ENCODE measurements at regions not wholly inside any gene's neighbourhood (a gene's known extent, or its start where the extent isn't known, plus 50 kb on each side); places are given as distances from the start of the nearest gene placed in this dataset.

GRCh38 chr14:85293612-85294234 lies 236.2 kb upstream of the FLRT2 start:
- H3K4me3 ChIP-seq (ENCODE audit: low read depth, low read length), result no peak overlapping the region
- H2AFZ ChIP-seq (ENCODE audit: low read length, unreplicated experiment), result no peak overlapping the region
- H3K27ac ChIP-seq (ENCODE audit: low read depth, low read length), result no peak overlapping the region
- H3K27me3 ChIP-seq (ENCODE audit: insufficient read depth, low read length), result no peaks in the 10 kb centered on the region
- H3K4me1 ChIP-seq (ENCODE audit: control insufficient read depth, insufficient read depth, low read length, unreplicated experiment), result peaks cover 3% of the 10 kb centered on the region
- no peaks in the 10 kb centered on the region for H3K79me2 ChIP-seq (ENCODE audit: control insufficient read depth, insufficient read depth, low read length, unreplicated experiment)
- H3K36me3 ChIP-seq (ENCODE audit: insufficient read depth, low read length), result no peaks in the 10 kb centered on the region

DNA sequence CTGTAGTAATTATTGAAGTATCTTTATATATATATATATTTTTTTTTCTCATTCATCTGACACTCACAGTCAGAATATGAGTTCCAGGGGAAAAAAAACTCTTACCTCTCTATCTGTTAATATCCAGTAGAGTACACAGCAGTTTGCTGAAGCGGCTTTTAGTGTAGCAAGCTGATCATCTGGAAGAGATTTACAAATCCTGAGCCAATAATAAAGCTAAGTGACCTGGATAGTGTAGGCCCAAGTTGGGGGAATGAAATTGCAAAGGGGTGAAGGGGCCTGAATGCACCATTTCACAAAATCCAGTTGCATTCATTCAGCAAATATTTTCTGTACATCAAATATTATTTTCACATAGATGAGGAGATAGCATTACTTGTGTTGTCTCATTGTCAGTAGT lies 234.6 kb upstream of the FLRT2 start:
- H3K27me3 ChIP-seq (ENCODE audit: insufficient read depth, low read length), result no peaks in the 10 kb centered on the region
- no peaks in the 10 kb centered on the region for H3K79me2 ChIP-seq (ENCODE audit: control insufficient read depth, insufficient read depth, low read length, unreplicated experiment)
- H2AFZ ChIP-seq (ENCODE audit: low read length, unreplicated experiment), result no peak overlapping the region
- no peaks in the 10 kb centered on the region for H3K36me3 ChIP-seq (ENCODE audit: insufficient read depth, low read length)
- H3K4me1 ChIP-seq (ENCODE audit: control insufficient read depth, insufficient read depth, low read length, unreplicated experiment), result peaks cover 3% of the 10 kb centered on the region
- H3K4me3 ChIP-seq (ENCODE audit: low read depth, low read length), result no peak overlapping the region
- H3K27ac ChIP-seq (ENCODE audit: low read depth, low read length), result no peak overlapping the region

DNA sequence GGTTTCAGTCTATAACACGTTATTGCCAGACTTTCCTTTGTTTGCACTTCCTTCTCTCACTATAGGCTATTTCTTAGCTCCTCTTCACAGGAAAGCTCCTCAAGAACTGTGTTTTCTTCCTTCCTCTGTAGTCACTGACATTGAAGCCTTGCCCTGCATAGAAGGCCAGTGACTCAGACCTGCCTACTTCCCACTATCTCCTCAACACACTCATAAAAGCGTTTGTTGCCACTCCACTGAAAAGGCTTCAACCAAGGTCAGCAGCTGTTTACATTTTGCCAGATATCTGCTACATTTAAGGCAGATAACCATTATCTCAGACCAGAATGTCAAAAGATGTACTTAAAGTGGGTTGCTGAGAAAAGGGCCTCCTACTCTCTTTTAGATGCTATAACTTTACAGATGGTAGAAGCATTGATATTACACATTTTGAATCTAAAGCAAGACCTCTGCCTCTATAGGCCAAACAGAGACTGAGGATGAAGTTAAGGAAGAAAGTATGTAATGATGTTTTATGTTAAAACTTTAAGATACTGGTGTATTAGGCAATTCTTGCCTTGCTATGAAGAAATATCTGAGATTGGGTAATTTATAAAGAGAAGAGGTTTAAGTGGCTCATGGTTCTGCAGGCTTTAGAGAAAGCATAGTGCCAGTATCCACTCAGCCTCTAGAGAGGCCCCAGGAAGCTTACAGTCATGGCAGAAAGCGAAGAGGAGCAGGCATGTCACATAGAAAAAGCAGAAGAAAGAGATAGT lies 233.3 kb upstream of the FLRT2 start:
- Histone ChIP-seq H3K4me1 (ENCODE audit: control insufficient read depth, insufficient read depth, low read length, unreplicated experiment) (peaks cover 3% of the 10 kb centered on the region), H2AFZ (ENCODE audit: low read length, unreplicated experiment) (no peak overlapping the region), H3K27me3 (ENCODE audit: insufficient read depth, low read length) (no peaks in the 10 kb centered on the region), H3K79me2 (ENCODE audit: control insufficient read depth, insufficient read depth, low read length, unreplicated experiment) (no peaks in the 10 kb centered on the region), H3K36me3 (ENCODE audit: insufficient read depth, low read length) (no peaks in the 10 kb centered on the region), H3K27ac (ENCODE audit: low read depth, low read length) (no peak overlapping the region), H3K4me3 (ENCODE audit: low read depth, low read length) (no peak overlapping the region)

GRCh38 chr14:85300107-85300506 lies 229.8 kb upstream of the FLRT2 start:
- Histone ChIP-seq H3K4me3 (ENCODE audit: low read depth, low read length) (no peak overlapping the region), H2AFZ (ENCODE audit: low read length, unreplicated experiment) (no peak overlapping the region), H3K79me2 (ENCODE audit: control insufficient read depth, insufficient read depth, low read length, unreplicated experiment) (no peaks in the 10 kb centered on the region), H3K36me3 (ENCODE audit: insufficient read depth, low read length) (no peaks in the 10 kb centered on the region), H3K27ac (ENCODE audit: low read depth, low read length) (no peak overlapping the region), H3K4me1 (ENCODE audit: control insufficient read depth, insufficient read depth, low read length, unreplicated experiment) (peaks cover 3% of the 10 kb centered on the region), H3K27me3 (ENCODE audit: insufficient read depth, low read length) (peaks cover 6% of the 10 kb centered on the region; the same call in 1 of the 2 replicates)

DNA sequence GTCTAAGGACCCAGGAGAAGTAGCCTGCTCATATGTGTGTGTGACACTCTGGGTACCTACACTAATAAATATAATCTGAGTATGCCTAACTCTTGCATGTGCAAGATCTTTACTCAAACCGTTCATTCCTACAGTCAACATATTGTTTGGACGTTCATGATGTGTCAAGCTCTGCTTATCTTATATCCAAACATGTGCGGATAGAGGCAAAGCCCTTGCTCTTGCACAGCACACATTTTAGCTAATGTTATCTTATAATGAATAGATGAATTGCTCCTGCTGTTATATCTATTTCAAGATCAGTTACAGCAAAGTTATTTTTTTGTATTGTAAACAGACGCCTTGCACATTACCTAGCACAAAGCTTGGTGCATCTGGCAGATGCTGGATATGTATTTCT lies 228.4 kb upstream of the FLRT2 start:
- H3K4me3 ChIP-seq (ENCODE audit: low read depth, low read length), result no peak overlapping the region
- no peaks in the 10 kb centered on the region for H3K79me2 ChIP-seq (ENCODE audit: control insufficient read depth, insufficient read depth, low read length, unreplicated experiment)
- no peaks in the 10 kb centered on the region for H3K36me3 ChIP-seq (ENCODE audit: insufficient read depth, low read length)
- H3K4me1 ChIP-seq (ENCODE audit: control insufficient read depth, insufficient read depth, low read length, unreplicated experiment), result peaks cover 2% of the 10 kb centered on the region
- H2AFZ ChIP-seq (ENCODE audit: low read length, unreplicated experiment), result no peak overlapping the region
- H3K27ac ChIP-seq (ENCODE audit: low read depth, low read length), result no peak overlapping the region
- peaks cover 6% of the 10 kb centered on the region; the same call in 1 of the 2 replicates for H3K27me3 ChIP-seq (ENCODE audit: insufficient read depth, low read length)

DNA sequence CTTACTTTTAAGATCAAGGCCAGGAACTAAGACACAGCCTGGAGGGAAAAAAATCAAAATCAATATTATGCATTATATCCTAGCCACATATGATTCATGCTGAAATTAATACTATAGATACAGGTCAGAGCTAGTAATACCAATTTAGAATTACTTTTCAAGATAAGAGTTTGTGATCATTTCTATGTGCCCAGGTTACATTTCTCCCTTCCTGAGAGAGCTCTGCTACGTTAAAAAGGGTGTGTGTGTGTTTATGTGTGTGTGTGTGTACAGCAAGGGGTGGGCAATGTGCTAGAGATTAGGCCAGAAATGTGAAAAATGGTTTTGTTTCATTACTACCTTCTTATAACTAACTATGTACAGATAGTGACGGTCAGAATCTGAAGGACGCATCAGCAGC lies 223.9 kb upstream of the FLRT2 start:
- Histone ChIP-seq H2AFZ (ENCODE audit: low read length, unreplicated experiment) (no peak overlapping the region), H3K79me2 (ENCODE audit: control insufficient read depth, insufficient read depth, low read length, unreplicated experiment) (no peaks in the 10 kb centered on the region), H3K27me3 (ENCODE audit: insufficient read depth, low read length) (peaks cover 6% of the 10 kb centered on the region; the same call in 1 of the 2 replicates), H3K4me1 (ENCODE audit: control insufficient read depth, insufficient read depth, low read length, unreplicated experiment) (no peaks in the 10 kb centered on the region), H3K4me3 (ENCODE audit: low read depth, low read length) (no peak overlapping the region), H3K36me3 (ENCODE audit: insufficient read depth, low read length) (no peaks in the 10 kb centered on the region), H3K27ac (ENCODE audit: low read depth, low read length) (no peak overlapping the region)

- Histone ChIP-seq H3K36me3 (ENCODE audit: insufficient read depth, low read length) (no peaks in the 10 kb centered on the region), H3K4me1 (ENCODE audit: control insufficient read depth, insufficient read depth, low read length, unreplicated experiment) (no peaks in the 10 kb centered on the region), H2AFZ (ENCODE audit: low read length, unreplicated experiment) (no peak overlapping the region), H3K4me3 (ENCODE audit: low read depth, low read length) (no peak overlapping the region), H3K27me3 (ENCODE audit: insufficient read depth, low read length) (0 out of 2 replicates have a peak, but pooled peaks cover 3% of the 10 kb centered on the region), H3K27ac (ENCODE audit: low read depth, low read length) (no peak overlapping the region), H3K79me2 (ENCODE audit: control insufficient read depth, insufficient read depth, low read length, unreplicated experiment) (no peaks in the 10 kb centered on the region)
These were observed 221.2 kb upstream of the FLRT2 start for GRCh38 chr14:85308531-85309300.

DNA sequence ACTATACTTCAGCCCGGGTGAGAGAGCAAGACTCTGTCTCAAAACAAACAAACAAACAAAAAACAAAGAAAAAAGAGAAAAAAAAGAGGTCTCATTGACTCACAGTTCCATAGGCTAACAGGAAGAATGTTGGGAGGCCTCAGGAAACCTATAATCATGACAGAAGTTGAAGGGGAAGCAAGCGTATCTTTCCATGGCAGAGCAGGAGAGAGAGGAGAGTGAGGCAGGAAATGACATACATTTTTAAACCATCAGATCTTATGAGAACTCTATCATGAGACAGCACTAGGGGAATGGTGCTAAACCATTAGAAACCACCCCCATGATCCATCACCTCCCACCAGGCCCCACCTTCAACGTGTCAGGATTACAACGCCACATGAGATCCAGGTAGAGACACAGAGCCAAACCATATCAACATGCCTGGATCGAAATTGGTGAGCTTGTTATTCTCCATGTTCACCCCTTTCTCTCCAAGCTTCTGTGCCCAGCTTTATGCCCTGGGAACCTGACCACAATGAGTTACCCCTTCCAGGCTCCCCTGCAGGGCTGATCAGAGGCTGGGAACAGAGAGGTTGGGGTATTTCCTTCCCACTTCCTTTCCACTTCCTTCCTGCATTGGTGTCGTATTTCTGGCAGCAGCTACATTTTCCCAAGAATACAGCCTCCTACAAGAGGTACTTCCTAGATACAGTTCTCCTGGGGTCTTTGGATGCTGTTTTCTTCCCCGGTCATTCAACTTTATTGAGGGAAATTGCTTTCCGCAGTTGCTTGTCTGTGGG lies 219.3 kb upstream of the FLRT2 start:
- Histone ChIP-seq H3K27me3 (ENCODE audit: insufficient read depth, low read length) (no peaks in the 10 kb centered on the region), H2AFZ (ENCODE audit: low read length, unreplicated experiment) (no peak overlapping the region), H3K36me3 (ENCODE audit: insufficient read depth, low read length) (no peaks in the 10 kb centered on the region), H3K79me2 (ENCODE audit: control insufficient read depth, insufficient read depth, low read length, unreplicated experiment) (no peaks in the 10 kb centered on the region), H3K27ac (ENCODE audit: low read depth, low read length) (no peak overlapping the region), H3K4me3 (ENCODE audit: low read depth, low read length) (no peak overlapping the region), H3K4me1 (ENCODE audit: control insufficient read depth, insufficient read depth, low read length, unreplicated experiment) (no peaks in the 10 kb centered on the region)

GRCh38 chr14:85313560-85314207 lies 216.3 kb upstream of the FLRT2 start:
- Histone ChIP-seq H3K79me2 (ENCODE audit: control insufficient read depth, insufficient read depth, low read length, unreplicated experiment) (no peaks in the 10 kb centered on the region), H3K27me3 (ENCODE audit: insufficient read depth, low read length) (no peaks in the 10 kb centered on the region), H3K4me3 (ENCODE audit: low read depth, low read length) (no peak overlapping the region), H3K36me3 (ENCODE audit: insufficient read depth, low read length) (no peaks in the 10 kb centered on the region), H2AFZ (ENCODE audit: low read length, unreplicated experiment) (no peak overlapping the region), H3K27ac (ENCODE audit: low read depth, low read length) (no peak overlapping the region), H3K4me1 (ENCODE audit: control insufficient read depth, insufficient read depth, low read length, unreplicated experiment) (peaks cover 15% of the 10 kb centered on the region)

DNA sequence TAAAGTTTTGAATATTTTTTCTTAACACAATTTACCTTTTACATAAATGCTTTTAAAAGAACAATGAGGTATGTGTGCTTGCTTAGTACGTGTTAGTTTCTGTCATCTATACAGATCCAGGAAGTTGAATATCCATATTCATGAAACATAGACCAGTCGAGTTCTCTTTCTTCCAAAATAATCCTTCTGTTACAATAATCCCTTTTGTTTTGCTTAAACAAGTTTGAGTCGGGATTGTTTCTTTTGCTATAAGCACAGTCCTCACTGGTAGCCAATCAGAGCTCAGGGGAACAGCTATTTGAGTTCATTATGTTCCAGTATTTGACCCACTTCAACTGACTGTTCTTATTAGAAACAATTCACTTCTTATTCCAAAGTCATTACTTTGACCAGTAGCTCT lies 214.7 kb upstream of the FLRT2 start:
- Histone ChIP-seq H3K36me3 (ENCODE audit: insufficient read depth, low read length) (no peaks in the 10 kb centered on the region), H3K27ac (ENCODE audit: low read depth, low read length) (no peak overlapping the region), H3K4me1 (ENCODE audit: control insufficient read depth, insufficient read depth, low read length, unreplicated experiment) (peaks cover 15% of the 10 kb centered on the region), H3K4me3 (ENCODE audit: low read depth, low read length) (no peak overlapping the region), H3K27me3 (ENCODE audit: insufficient read depth, low read length) (no peaks in the 10 kb centered on the region), H2AFZ (ENCODE audit: low read length, unreplicated experiment) (no peak overlapping the region), H3K79me2 (ENCODE audit: control insufficient read depth, insufficient read depth, low read length, unreplicated experiment) (no peaks in the 10 kb centered on the region)

All from ACC112 (cell line).